Neural cell (in vitro differentiated cells): ENCODE measurements at regions not wholly inside any gene's neighbourhood (a gene's known extent, or its start where the extent isn't known, plus 50 kb on each side); places are given as distances from the start of the nearest gene placed in this dataset.

Source experiments
- H2AFZ ChIP-seq: fragments of 200-600, 300-800 bp; sonication (generic), shearing (Covaris generic); 2 replicates; pipeline ENCODE4 v1.6.0; 2014; ENCODE audit warnings: low read depth, mild to moderate bottlenecking, antibody characterized with exemption, low read length, moderate library complexity
- H3F3A ChIP-seq: fragments of 200-600 bp; shearing (Covaris generic); 2 replicates; pipeline ENCODE4 v1.6.1; 2016; ENCODE audit warnings: mild to moderate bottlenecking, moderate library complexity, mixed read lengths, antibody characterized with exemption, low read length; ENCODE audit not compliant: insufficient read depth, poor library complexity, severe bottlenecking
- H3K27ac ChIP-seq: fragments of 200-600, 300-800 bp; sonication (generic), shearing (Covaris generic); 2 replicates; pipeline ENCODE4 v1.5.1; 2014; ENCODE audit warnings: mild to moderate bottlenecking, low read length, moderate library complexity
- H3K27me3 ChIP-seq: fragments of 300-800, 200-600 bp; sonication (generic), shearing (Covaris generic); 2 replicates; pipeline ENCODE4 v1.6.0; 2014; ENCODE audit warnings: mild to moderate bottlenecking, low read depth, low read length, moderate library complexity; ENCODE audit not compliant: insufficient read depth
- H3K36me3 ChIP-seq: fragments of 300-800, 200-600 bp; sonication (generic), shearing (Covaris generic); 2 replicates; pipeline ENCODE4 v1.5.1; 2014; ENCODE audit warnings: mild to moderate bottlenecking, antibody characterized with exemption, low read length, moderate library complexity; ENCODE audit not compliant: insufficient read depth
- H3K4me2 ChIP-seq: fragments of 300-800, 200-600 bp; sonication (generic), shearing (Covaris generic); 2 replicates; pipeline ENCODE4 v1.6.0; 2014; ENCODE audit warnings: mild to moderate bottlenecking, low read length
- H3K4me3 ChIP-seq: fragments of 300-800, 200-600 bp; sonication (generic), shearing (Covaris generic); 2 replicates; pipeline ENCODE4 v1.5.1; 2014; ENCODE audit warnings: mild to moderate bottlenecking, low read length, moderate library complexity
- H3K79me2 ChIP-seq: fragments of 200-600 bp; shearing (Covaris generic); replicated peaks from 2 replicates; pipeline ENCODE4 v1.6.0; 2014; ENCODE audit warnings: mild to moderate bottlenecking, low read length, moderate library complexity; ENCODE audit not compliant: insufficient read depth
- H3K9ac ChIP-seq: fragments of 300-800, 200-600 bp; sonication (generic), shearing (Covaris generic); 2 replicates; pipeline ENCODE4 v1.6.1; 2016; ENCODE audit warnings: mild to moderate bottlenecking, low read length, mixed read lengths
- H3K9me2 ChIP-seq: fragments of 200-600 bp; shearing (Covaris generic); 2 replicates; pipeline ENCODE4 v1.6.1; 2016; ENCODE audit warnings: mild to moderate bottlenecking, low read length, mixed read lengths; ENCODE audit not compliant: insufficient read depth
- H3K9me3 ChIP-seq: fragments of 200-600, 300-800 bp; sonication (generic), shearing (Covaris generic); 2 replicates; pipeline ENCODE4 v1.6.1; 2016; ENCODE audit warnings: mild to moderate bottlenecking, mixed run types, low read length, moderate library complexity, mixed read lengths
- H4K20me1 ChIP-seq: fragments of 200-600 bp; shearing (Covaris generic); 2 replicates; pipeline ENCODE4 v1.6.1; 2016; ENCODE audit warnings: mild to moderate bottlenecking, mixed run types; ENCODE audit not compliant: insufficient read depth
- EP300 ChIP-seq: fragments of 450-650 bp; conservative IDR thresholded peaks from 2 replicates; pipeline ENCODE4 v1.6.1; 2014; ENCODE audit warnings: antibody characterized with exemption, mild to moderate bottlenecking, moderate library complexity; ENCODE audit not compliant: poor library complexity, severe bottlenecking
- EZH2 ChIP-seq: fragments of 200-600, 300-800 bp; shearing (Covaris generic), sonication (generic); IDR thresholded peaks from 2 replicates; pipeline ENCODE4 v1.6.1; 2014; ENCODE audit warnings: antibody characterized with exemption, low read length, borderline replicate concordance, mild to moderate bottlenecking; ENCODE audit not compliant: insufficient read depth, poor library complexity, severe bottlenecking
- MXI1 ChIP-seq: fragments of 450-650 bp; conservative IDR thresholded peaks from 2 replicates; pipeline ENCODE4 v1.6.1; 2014; ENCODE audit warnings: antibody characterized with exemption, mild to moderate bottlenecking; ENCODE audit not compliant: poor library complexity, severe bottlenecking
- POLR2AphosphoS5 ChIP-seq: IDR thresholded peaks from 2 replicates; pipeline ENCODE4 v1.6.1; 2012
- RAD21 ChIP-seq: fragments of 450-650 bp; conservative IDR thresholded peaks from 2 replicates; pipeline ENCODE4 v1.6.1; 2014; ENCODE audit warnings: antibody characterized with exemption, mild to moderate bottlenecking, moderate library complexity
- SMC3 ChIP-seq: fragments of 450-650 bp; conservative IDR thresholded peaks from 2 replicates; pipeline ENCODE4 v1.6.1; 2014; ENCODE audit warnings: antibody characterized with exemption, mild to moderate bottlenecking, moderate library complexity; ENCODE audit not compliant: poor library complexity
- TAF1 ChIP-seq: IDR thresholded peaks from 2 replicates; pipeline ENCODE4 v1.6.1; 2012; ENCODE audit warnings: low read depth
- TF ChIP-seq, protein P1 (sequence below): fragments of 450-650 bp; IDR thresholded peaks from 2 replicates; pipeline ENCODE4 v1.5.1; 2014; ENCODE audit warnings: antibody characterized with exemption, mild to moderate bottlenecking, moderate library complexity; ENCODE audit not compliant: poor library complexity, severe bottlenecking
- TF ChIP-seq, protein P2 (sequence below): IDR thresholded peaks from 2 replicates; pipeline ENCODE4 v1.6.1; 2012; ENCODE audit warnings: borderline replicate concordance

DNA sequence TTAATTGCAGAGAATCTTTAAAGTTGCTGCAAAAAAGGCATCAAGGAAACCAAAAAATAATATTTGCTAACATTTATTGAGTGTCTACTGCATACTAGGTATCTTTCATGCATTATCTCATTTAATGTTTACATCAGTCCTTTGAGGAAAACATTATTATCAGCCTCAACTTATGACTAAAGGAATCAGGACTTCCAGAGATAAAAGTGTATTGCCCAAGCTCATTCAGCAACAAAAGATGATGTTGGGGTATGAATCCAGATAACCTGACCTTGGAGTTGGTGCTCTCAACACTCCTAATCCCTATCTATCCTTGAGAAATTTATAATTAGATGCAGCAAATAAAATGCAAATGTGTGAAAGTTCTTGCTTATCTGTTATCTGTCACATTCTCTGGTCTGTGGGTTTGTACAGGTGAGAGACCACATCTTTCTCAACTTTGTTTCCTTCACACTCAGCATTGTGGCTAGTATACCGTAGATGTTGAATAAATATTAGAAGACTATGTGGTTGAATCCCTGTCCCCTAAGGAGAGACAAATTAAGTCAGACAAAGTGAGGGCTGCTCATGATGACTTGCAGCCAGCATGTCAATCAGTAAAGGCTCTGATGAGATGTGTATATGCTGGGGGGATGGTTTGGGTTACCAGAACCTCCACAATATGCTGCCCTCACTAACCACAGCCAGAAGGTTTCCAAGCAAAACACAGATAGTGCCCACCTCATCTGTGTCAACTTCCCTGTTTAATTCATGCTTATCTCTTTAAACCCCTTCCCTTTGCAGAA is 82.6 kb downstream of the NOG start:
- no peaks in the 10 kb centered on the region for H3K9me2 ChIP-seq

DNA sequence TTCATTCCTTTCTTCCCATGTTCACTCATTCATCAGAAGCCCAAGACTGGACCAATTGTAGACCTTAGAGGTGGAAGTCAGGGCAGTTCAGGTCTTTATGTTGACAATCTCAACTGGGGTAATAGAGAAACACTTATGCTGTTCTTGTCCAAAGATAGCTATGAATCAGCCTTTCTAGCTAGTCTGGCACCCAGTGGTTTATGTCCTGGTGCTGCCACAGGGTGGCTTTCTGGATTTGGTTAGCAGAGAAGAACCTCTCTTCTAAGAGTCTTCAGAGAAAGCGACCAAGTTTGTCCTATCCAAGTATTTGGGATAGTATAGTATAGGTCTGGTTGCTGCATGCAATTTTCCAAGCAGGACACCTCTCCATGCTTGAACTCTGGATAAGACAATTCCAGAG is 83.3 kb downstream of the NOG start:
- H4K20me1 ChIP-seq = no peaks in the 10 kb centered on the region
- no peak overlapping the region for H3K4me3 ChIP-seq
- TF ChIP-seq RAD21 (no peak), MXI1 (no peak), POLR2AphosphoS5 (no peak), EP300 (no peak), TAF1 (no peak), EZH2 (no peak), SMC3 (no peak)
- TF ChIP-seq, protein P1, sequence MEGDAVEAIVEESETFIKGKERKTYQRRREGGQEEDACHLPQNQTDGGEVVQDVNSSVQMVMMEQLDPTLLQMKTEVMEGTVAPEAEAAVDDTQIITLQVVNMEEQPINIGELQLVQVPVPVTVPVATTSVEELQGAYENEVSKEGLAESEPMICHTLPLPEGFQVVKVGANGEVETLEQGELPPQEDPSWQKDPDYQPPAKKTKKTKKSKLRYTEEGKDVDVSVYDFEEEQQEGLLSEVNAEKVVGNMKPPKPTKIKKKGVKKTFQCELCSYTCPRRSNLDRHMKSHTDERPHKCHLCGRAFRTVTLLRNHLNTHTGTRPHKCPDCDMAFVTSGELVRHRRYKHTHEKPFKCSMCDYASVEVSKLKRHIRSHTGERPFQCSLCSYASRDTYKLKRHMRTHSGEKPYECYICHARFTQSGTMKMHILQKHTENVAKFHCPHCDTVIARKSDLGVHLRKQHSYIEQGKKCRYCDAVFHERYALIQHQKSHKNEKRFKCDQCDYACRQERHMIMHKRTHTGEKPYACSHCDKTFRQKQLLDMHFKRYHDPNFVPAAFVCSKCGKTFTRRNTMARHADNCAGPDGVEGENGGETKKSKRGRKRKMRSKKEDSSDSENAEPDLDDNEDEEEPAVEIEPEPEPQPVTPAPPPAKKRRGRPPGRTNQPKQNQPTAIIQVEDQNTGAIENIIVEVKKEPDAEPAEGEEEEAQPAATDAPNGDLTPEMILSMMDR = no peak
- TF ChIP-seq, protein P2, sequence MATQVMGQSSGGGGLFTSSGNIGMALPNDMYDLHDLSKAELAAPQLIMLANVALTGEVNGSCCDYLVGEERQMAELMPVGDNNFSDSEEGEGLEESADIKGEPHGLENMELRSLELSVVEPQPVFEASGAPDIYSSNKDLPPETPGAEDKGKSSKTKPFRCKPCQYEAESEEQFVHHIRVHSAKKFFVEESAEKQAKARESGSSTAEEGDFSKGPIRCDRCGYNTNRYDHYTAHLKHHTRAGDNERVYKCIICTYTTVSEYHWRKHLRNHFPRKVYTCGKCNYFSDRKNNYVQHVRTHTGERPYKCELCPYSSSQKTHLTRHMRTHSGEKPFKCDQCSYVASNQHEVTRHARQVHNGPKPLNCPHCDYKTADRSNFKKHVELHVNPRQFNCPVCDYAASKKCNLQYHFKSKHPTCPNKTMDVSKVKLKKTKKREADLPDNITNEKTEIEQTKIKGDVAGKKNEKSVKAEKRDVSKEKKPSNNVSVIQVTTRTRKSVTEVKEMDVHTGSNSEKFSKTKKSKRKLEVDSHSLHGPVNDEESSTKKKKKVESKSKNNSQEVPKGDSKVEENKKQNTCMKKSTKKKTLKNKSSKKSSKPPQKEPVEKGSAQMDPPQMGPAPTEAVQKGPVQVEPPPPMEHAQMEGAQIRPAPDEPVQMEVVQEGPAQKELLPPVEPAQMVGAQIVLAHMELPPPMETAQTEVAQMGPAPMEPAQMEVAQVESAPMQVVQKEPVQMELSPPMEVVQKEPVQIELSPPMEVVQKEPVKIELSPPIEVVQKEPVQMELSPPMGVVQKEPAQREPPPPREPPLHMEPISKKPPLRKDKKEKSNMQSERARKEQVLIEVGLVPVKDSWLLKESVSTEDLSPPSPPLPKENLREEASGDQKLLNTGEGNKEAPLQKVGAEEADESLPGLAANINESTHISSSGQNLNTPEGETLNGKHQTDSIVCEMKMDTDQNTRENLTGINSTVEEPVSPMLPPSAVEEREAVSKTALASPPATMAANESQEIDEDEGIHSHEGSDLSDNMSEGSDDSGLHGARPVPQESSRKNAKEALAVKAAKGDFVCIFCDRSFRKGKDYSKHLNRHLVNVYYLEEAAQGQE = no peak
- H3K9me3 ChIP-seq = no peaks in the 10 kb centered on the region
- H3K27me3 ChIP-seq = peaks cover 33% of the 10 kb centered on the region
- H3K36me3 ChIP-seq = no peaks in the 10 kb centered on the region
- H3K9me2 ChIP-seq = no peaks in the 10 kb centered on the region
- H3K4me2 ChIP-seq = no peak overlapping the region
- H3K27ac ChIP-seq = no peak overlapping the region
- no peaks in the 10 kb centered on the region for H3F3A ChIP-seq
- H3K79me2 ChIP-seq = no peaks in the 10 kb centered on the region
- no peak overlapping the region for H3K9ac ChIP-seq
- no peak overlapping the region for H2AFZ ChIP-seq

More for the DNA sequence above, 82.6 kb downstream of the NOG start:
- Histone ChIP-seq H3K4me3 (no peak overlapping the region), H3K27me3 (peaks cover 33% of the 10 kb centered on the region), H3K9ac (no peak overlapping the region), H3K4me2 (no peak overlapping the region), H3K9me3 (no peaks in the 10 kb centered on the region), H3K27ac (no peak overlapping the region), H4K20me1 (no peaks in the 10 kb centered on the region), H3F3A (no peaks in the 10 kb centered on the region), H2AFZ (no peak overlapping the region), H3K36me3 (no peaks in the 10 kb centered on the region), H3K79me2 (no peaks in the 10 kb centered on the region)
- no peak for TF ChIP-seq EP300
- TF ChIP-seq POLR2AphosphoS5 = no peak
- no peak for TF ChIP-seq RAD21
- TF ChIP-seq, protein P2 = no peak
- TF ChIP-seq TAF1 = no peak
- no peak for TF ChIP-seq EZH2
- TF ChIP-seq MXI1 = no peak
- no peak for TF ChIP-seq SMC3
- TF ChIP-seq, protein P1 = no peak
